ENCODE measurements at regions not wholly inside any gene's neighbourhood (a gene's known extent, or its start where the extent isn't known, plus 50 kb on each side); places are given as distances from the start of the nearest gene placed in this dataset.

- no peaks in the 10 kb centered on the region for H4K20me1 ChIP-seq (ENCODE audit: control insufficient read depth, extremely low read depth, insufficient read depth, low read length)
- no peak for DNase-seq (ENCODE audit: low read depth in 2 of 2)
- H3K79me2 ChIP-seq (ENCODE audit: control insufficient read depth, insufficient read depth, low read length) = no peaks in the 10 kb centered on the region
- H3K4me1 ChIP-seq (ENCODE audit: control insufficient read depth, extremely low read depth, insufficient read depth, low read length) = no peaks in the 10 kb centered on the region
- no peak overlapping the region for H3K9ac ChIP-seq (ENCODE audit: insufficient read depth, low read length)
- no peak overlapping the region for H2AFZ ChIP-seq (ENCODE audit: low read length)
- H3K27ac ChIP-seq (ENCODE audit: insufficient read depth, low read length) = no peak overlapping the region
- TF ChIP-seq CTCF (conservative IDR thresholded peaks at IDR 0.05 in 1 of 2, IDR thresholded peaks at IDR 0.05 in 1 of 2; ENCODE audit: low read depth in 1 of 2, low read length in 2 of 2) = no peak
- TF ChIP-seq EZH2 (IDR thresholded peaks at IDR 0.05; ENCODE audit: low read length, missing control alignments) = no peak
- H3K36me3 ChIP-seq (ENCODE audit: control insufficient read depth, insufficient read depth, low read length) = no peaks in the 10 kb centered on the region
- no peak overlapping the region for H3K4me2 ChIP-seq (ENCODE audit: extremely low read depth, insufficient read depth, low read length)
- H3K4me3 ChIP-seq (replicated peaks in 1 of 4; ENCODE audit: control extremely low read depth in 1 of 4, insufficient read depth in 1 of 4, low read depth in 3 of 4, low read length in 4 of 4) = no peak overlapping the region
- H3K9me3 ChIP-seq (ENCODE audit: control insufficient read depth, insufficient read depth, low read depth, low read length) = no peaks in the 10 kb centered on the region
- H3K27me3 ChIP-seq (ENCODE audit: control insufficient read depth, insufficient read depth, low read length) = no peaks in the 10 kb centered on the region
Observed at GRCh38 chr10:76729346-76729745, 908.3 kb downstream of the KCNMA1 start.

- Histone ChIP-seq H3K79me2 (ENCODE audit: control insufficient read depth, insufficient read depth, low read length) (no peaks in the 10 kb centered on the region), H3K4me2 (ENCODE audit: extremely low read depth, insufficient read depth, low read length) (no peak overlapping the region), H3K27me3 (ENCODE audit: control insufficient read depth, insufficient read depth, low read length) (peaks cover 3% of the 10 kb centered on the region), H3K36me3 (ENCODE audit: control insufficient read depth, insufficient read depth, low read length) (no peaks in the 10 kb centered on the region), H2AFZ (ENCODE audit: low read length) (no peak overlapping the region), H3K9me3 (ENCODE audit: control insufficient read depth, insufficient read depth, low read depth, low read length) (no peaks in the 10 kb centered on the region), H3K4me3 (replicated peaks in 1 of 4; ENCODE audit: control extremely low read depth in 1 of 4, insufficient read depth in 1 of 4, low read depth in 3 of 4, low read length in 4 of 4) (no peak overlapping the region), H3K4me1 (ENCODE audit: control insufficient read depth, extremely low read depth, insufficient read depth, low read length) (no peaks in the 10 kb centered on the region), H4K20me1 (ENCODE audit: control insufficient read depth, extremely low read depth, insufficient read depth, low read length) (no peaks in the 10 kb centered on the region), H3K9ac (ENCODE audit: insufficient read depth, low read length) (no peak overlapping the region), H3K27ac (ENCODE audit: insufficient read depth, low read length) (no peak overlapping the region)
- TF ChIP-seq CTCF (conservative IDR thresholded peaks at IDR 0.05 in 1 of 2, IDR thresholded peaks at IDR 0.05 in 1 of 2; ENCODE audit: low read depth in 1 of 2, low read length in 2 of 2) (no peak), EZH2 (IDR thresholded peaks at IDR 0.05; ENCODE audit: low read length, missing control alignments) (no peak)
- DNase-seq (ENCODE audit: low read depth in 2 of 2) = no peak
Observed at GRCh38 chr10:76727038-76727437, 910.6 kb downstream of the KCNMA1 start.

- H3K4me3 ChIP-seq (replicated peaks in 1 of 4; ENCODE audit: control extremely low read depth in 1 of 4, insufficient read depth in 1 of 4, low read depth in 3 of 4, low read length in 4 of 4) = no peak overlapping the region
- no peaks in the 10 kb centered on the region for H4K20me1 ChIP-seq (ENCODE audit: control insufficient read depth, extremely low read depth, insufficient read depth, low read length)
- peaks cover 3% of the 10 kb centered on the region for H3K27me3 ChIP-seq (ENCODE audit: control insufficient read depth, insufficient read depth, low read length)
- no peak for DNase-seq (ENCODE audit: low read depth in 2 of 2)
- H3K4me2 ChIP-seq (ENCODE audit: extremely low read depth, insufficient read depth, low read length) = no peak overlapping the region
- H3K79me2 ChIP-seq (ENCODE audit: control insufficient read depth, insufficient read depth, low read length) = no peaks in the 10 kb centered on the region
- H3K9ac ChIP-seq (ENCODE audit: insufficient read depth, low read length) = no peak overlapping the region
- H2AFZ ChIP-seq (ENCODE audit: low read length) = no peak overlapping the region
- H3K4me1 ChIP-seq (ENCODE audit: control insufficient read depth, extremely low read depth, insufficient read depth, low read length) = no peaks in the 10 kb centered on the region
- no peak for TF ChIP-seq EZH2 (IDR thresholded peaks at IDR 0.05; ENCODE audit: low read length, missing control alignments)
- TF ChIP-seq CTCF (conservative IDR thresholded peaks at IDR 0.05 in 1 of 2, IDR thresholded peaks at IDR 0.05 in 1 of 2; ENCODE audit: low read depth in 1 of 2, low read length in 2 of 2) = no peak
- no peaks in the 10 kb centered on the region for H3K9me3 ChIP-seq (ENCODE audit: control insufficient read depth, insufficient read depth, low read depth, low read length)
- H3K36me3 ChIP-seq (ENCODE audit: control insufficient read depth, insufficient read depth, low read length) = no peaks in the 10 kb centered on the region
- H3K27ac ChIP-seq (ENCODE audit: insufficient read depth, low read length) = no peak overlapping the region
Observed at GRCh38 chr10:76723844-76724243, 913.8 kb downstream of the KCNMA1 start.
